GM21423 (cell line): ENCODE measurements at regions not wholly inside any gene's neighbourhood (a gene's known extent, or its start where the extent isn't known, plus 50 kb on each side); places are given as distances from the start of the nearest gene placed in this dataset.
A peak's percentile ranks its signal among the peaks of the same experiment; 100 is the strongest.

Experiments
- ATAC-seq: cut with Tn5 transposase; IDR thresholded peaks from one replicate; pipeline ENCODE4 v1.9.1; 2021; ENCODE audit warnings: mild to moderate bottlenecking, moderate library complexity; ENCODE audit not compliant: unreplicated experiment

DNA sequence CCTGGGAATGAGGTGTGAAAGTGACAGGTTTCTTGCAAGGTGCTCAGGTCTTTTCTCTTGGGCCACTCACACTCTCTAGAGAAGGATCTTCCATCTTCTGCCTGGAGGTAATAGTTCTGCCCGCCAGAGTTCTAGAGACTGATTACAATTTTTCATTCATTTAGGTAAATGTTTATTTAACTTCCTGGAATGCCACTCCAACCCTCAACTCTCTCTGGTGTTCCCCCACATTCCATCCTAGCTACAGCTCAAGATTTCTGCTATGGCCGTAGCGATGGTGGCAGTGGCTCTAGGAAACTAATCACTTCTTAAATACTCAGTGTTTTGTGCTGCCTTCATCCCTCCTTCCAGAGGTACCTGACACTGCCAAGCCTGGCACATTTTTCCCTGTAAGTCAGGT is 174.6 kb downstream of the WDR11 start:
- ATAC-seq, result no peak

DNA sequence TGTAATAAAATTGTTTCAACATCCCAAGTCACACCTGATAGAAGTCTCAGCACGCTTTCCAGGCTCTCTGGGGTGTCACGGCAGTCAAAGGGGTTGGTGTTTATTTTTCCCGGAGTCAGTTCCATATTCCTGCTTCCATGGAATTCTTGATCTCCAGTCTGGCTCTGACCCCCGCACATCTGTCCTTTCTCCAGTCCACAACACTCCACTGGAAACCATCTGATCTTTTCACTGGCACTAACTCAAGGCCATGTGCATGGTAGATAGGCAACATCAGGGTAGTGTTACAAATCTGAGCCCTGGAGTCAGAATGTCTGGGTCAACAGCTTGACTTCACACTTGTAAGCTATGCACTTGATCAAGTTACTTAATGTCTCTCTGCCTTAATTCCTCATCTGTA is 176.2 kb downstream of the WDR11 start:
- no peak for ATAC-seq

DNA sequence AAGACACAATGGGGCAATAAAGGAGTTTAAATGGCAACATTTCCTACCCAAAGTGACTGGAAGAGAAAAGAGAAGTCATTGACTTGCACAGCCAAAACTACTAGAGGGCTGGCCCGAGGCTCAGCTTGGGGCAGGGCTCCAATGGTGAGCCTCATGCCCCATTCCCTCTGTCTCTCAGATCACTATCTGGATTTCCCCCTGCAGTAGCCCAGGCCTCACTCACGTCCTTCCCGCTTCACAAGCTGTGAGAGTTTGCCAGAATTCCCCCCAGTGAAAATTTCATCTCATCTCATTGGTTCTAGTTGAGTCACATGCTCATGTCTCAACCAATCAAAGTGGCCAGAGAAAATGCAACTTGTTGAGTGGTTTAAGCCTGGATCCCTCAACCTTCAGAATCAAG is 181.3 kb downstream of the WDR11 start:
- ATAC-seq, result no peak

DNA sequence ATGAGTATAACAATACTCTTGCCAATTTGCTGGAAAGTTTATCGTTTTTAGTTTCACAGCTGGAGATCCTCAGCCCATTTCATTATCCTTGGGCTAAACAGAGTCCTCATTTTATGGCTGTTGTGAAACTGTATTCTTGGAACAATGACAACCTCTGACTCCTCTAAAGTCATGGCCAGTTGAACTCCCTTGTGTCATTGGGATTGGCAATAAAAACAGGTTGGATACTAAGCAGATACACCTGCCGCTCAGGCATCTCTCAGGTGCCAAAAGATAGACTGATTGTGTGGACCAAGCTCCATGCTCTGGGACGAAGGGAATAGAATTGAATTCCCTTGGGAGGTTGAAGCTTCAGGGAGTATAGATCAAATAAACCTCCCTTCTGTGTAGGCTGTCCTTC is 182.2 kb downstream of the WDR11 start:
- ATAC-seq, result no peak

DNA sequence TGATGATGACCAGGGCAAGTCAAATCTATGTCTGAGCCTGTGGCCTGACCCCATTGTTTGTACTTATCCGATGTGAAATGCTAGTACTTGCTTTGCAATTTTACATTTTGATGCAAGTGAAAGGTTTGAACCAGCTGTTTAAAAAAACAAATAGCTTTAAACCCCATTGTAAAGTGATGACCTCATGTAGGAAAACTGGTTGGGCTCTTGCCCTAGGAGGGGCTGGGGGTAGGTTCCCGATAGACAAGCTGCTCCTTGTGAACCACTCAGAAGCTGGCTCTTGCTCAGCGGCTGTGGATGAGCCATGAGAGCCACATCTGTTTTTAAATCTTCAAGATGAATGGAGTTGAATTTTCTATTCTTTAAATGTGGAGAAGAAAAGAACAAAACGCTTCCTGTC is 185.3 kb downstream of the WDR11 start:
- no peak for ATAC-seq

DNA sequence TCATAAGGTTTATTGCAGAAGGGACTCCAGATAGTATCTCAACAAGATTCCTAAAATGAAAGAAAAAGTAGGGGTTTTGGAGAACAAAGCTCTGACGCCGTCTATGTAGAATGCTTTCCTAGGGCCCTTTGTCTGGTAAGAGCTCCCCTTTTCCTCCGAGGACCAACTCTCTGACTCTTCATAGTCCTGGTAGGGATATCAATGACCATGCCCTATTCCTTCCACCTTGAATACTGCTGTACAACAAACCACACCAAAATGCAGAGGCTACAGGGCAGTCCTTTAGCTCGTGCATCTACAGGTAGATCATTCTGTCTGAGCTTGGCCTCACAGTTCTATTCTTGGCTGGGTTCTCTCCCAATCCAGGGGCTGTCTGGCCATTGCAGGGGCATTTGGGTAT is 190.3 kb downstream of the WDR11 start:
- no peak for ATAC-seq

DNA sequence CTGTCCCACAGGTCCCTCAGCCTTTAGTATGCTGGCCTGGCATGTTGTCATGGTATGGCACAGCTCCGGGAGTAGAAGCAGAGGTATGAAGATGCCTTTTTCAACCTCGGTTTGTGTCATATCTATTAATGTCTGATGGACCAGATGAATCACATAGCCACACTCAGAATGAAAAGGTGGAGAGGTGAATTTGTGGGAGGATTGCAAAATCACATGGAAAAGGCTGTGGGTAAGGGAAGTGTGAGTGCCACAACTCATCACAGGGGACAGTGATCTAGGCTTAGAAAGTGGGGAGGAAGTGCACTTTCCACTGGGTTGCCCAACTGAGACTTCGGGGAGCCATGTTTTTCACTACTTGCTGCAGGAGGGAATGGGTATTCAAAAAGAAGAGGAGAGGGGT is 190.7 kb downstream of the WDR11 start:
- no peak for ATAC-seq

DNA sequence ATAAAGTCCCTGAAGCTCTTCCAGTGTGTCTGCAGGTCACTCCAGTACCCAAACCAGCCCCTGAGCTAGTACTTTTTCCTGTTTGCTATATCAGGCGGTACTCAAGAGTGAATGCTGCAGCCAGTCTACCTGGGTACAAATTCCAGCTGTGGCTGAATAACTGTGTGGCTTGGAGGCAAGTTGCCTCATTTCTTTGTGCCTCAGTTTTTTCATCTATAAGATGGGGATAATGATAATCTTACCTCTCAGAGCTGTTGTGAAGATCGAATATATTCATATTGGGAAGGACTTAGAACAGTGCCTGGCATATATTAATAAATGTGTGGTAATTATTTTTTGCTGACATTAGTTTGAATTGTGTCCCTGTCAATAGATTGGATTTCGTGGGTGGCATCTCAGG is 191.2 kb downstream of the WDR11 start:
- ATAC-seq, result no peak

DNA sequence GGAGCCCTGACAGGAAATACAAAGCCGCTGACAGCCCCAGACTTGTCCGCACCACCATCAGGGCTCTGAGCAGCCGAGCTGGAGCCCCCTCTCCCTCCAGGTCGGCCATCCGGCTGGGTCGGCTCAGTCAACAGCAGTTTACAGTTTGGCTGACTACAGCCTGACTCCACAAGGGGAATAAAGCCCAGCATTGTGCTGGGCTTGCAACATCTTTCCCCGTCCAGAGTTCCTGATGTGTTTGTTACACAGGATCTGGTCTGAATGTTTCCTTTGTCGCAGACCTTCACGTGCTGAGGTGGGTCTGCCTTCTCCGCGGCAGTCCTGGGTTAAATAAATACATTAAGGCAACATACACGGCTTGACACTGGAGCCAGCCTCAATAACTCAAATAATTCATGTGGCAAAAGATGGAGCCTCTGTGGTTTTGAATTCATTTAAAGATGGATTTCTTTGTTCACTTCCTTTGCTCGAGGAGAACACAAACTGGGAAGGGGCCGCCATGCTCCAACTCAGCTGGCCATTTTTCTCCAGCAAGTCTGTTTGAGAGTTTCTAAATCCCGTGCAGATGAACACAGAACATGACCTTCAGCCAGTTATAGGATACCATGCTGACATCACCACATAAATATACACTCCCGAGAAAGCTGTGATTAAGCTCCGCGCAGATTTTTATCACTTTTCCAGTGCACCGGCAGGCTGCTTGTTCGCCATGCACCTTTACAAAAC is 192.1 kb downstream of the WDR11 start:
- ATAC-seq, result no peak

DNA sequence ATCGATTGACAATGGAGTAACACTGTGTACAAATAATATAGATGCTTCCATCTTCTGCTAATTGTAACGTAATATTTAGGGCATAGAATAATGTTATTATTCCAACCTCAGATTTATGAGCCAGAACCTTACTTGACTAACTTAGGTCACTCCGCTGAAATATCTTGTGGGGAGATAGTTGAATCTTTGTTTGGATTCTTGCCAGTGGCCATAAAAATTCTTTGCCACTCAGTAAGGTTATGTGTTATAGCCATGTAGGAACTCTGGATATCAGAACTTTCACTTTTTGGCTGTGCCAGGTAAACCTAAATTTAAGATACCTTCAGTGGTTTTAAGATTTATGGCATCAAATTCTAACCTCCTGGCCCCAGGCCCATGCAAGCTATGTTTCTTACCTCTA is 197.6 kb downstream of the WDR11 start:
- ATAC-seq, result no peak

DNA sequence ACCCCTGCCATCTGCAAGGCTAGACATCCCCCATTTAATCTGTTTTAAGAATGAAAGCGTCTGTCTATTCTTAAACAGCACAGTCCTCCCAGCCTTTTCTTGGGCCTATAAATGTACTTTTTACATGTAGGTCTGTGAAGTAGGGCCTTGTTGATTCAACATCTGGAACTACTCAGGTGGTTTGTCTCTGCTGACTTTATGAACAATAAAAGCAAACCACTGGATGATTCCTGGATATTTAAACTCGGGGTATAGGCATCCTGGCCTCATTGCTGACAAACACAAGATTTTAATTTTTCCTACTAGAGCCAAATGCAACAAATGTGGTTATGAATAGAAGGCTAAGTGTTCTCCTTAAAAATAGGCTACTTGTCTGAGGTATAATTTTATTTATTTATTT is 198.3 kb downstream of the WDR11 start:
- ATAC-seq, result no peak

DNA sequence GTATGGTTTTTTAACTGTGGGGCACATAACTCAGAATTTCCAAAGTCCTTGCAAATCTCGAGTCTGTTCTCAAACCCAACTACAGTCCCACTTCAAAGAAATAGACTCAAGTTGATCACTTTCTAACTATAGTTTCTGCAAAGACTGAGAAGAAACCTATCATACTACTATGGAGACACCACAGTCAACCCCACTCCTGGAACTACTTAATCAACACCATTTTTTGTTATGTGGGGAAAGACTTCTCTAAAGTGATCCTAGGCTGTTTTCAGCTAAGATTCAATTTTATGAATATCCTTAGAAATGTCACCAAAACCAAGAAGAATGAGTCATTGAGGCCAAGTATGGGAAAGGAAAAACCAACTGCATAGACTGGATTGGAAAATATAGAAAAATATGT is 198.8 kb downstream of the WDR11 start:
- ATAC-seq, result no peak

DNA sequence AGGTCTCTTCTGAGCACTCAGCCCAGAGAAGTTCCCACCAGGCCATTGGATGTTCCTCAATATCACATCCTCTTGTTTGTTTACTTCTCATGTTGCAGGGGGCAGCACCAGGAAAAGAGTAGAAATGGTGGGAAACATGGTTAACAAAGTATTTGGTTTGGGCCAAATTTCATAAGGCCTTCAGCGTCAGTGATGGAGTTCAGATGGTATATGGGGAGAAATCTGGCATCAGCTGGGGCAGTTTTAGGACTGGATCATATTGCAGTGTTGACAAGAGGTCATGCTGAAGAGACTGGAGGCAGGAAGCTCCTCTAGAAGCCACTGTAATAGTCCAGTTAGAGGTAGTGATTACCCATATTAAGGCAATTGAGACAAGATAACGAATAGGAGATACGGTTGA is 200.0 kb downstream of the WDR11 start:
- no peak for ATAC-seq

DNA sequence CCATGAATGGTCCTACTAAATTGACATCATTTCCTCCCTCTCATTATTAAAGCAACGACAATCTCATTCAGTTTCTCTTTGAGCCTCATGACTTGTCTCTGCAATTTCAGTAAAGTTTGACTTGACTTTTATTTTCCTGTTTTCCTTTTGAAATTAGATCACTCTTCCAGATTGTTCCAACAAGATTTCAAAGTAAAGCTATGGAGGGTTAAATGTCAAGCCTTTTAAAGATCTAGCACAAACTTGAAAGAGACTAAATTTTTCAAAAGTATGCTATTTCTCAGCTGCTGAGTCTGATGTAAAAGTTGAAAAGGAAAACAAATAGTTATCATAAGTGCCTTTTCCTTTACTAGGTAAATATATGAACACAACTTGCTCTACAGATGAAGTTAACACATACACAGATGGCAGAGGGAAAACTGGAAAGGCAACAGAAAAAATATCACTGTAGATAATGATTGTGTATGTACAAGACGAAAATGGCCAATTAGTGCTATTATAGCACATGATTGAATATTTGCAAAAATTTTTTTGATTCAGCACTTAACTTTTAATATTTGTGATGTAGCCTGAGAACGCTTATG is 200.6 kb downstream of the WDR11 start:
- ATAC-seq, result no peak

DNA sequence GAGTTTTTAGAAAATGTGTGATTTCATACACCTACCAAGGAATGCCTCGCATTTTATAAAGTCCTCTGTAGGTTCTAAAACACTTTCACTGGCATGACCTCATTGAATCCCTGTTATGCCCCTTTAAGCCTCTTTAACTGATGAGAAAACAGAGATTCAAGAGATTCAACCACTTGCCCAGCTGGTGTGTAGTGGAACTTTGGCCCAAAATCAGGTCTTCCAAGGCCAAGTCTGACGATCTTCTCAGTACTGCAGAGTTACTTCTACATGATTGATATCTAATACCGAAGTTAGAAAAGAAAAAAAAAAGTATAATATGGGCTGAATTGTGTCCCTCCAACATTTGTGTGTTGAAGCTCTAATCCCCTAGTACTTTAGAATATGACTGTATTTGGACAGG is 202.0 kb downstream of the WDR11 start:
- ATAC-seq, result no peak

DNA sequence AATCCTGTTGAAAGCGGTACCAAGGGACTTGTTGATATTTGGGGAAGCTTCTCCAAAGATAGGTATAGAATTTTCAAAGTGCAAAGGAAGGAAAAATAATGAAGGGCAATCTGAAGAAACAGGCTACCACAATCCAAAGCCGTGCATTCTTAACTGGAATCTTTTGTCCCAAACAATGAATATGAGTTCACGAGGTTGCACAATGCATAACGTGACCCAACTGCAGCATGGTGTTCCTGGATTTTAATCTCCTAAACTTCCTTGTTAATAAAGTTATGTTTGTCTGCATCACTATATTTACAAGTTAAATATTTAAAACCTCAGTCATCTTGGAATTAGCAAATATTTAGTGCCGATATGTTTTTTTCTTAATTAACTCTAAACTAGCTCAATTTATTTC is 203.7 kb downstream of the WDR11 start:
- ATAC-seq, result no peak

DNA sequence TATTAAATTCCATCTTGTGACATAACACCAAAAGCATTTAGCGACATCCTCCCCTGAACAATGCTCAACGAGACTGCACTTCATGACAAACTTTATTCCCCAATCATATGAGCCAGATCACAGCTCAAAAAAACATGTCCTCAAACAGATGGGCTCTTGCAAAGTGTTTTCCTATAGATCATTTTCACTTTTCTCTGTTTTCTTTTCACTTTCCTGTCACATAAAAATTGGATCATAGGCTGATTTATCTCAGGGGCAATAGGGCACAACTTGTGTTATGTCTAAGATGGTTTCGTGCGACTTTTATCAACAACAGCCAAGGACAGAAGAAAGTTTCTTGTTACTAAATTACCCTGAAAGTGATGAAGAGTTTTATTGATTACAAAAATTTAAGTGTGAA is 206.1 kb downstream of the WDR11 start:
- ATAC-seq, result no peak

DNA sequence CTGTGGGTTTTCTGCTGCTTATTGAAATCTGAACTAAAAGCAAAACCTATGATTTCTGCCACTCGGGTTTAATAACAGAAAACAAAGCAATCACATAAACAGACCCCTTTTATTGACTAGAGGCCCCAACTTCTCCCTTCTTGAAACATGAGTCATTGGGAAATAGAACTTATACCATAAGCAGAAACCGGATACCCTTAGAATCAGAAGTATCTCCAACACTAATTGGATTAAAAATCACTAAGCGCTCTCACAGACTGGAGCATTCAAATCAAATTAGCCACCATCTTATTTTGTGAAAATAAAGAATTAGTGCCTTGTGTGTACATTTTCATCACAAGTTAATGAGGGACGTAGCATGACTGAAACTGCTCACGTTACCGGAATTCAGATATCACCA is 206.9 kb downstream of the WDR11 start:
- no peak for ATAC-seq

DNA sequence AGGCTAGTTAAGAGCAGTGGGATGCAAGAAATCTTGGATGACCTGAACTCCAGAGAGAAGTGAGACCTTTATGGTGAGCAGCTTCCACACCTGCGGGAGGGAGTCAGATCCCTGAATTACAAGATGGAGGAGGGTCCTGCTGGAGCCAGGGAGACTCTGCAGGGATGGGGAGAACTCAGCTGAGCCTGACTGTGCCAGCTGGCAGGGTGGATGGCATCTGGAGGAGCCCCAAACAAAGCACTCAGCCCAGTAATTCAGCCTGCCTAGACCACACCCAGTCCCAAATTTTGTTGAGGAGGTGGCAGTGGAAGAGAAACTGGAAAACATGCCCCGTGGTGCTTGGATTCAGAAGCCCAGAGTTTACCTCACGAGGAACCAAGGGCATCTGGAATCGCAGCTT is 208.2 kb downstream of the WDR11 start:
- no peak for ATAC-seq

DNA sequence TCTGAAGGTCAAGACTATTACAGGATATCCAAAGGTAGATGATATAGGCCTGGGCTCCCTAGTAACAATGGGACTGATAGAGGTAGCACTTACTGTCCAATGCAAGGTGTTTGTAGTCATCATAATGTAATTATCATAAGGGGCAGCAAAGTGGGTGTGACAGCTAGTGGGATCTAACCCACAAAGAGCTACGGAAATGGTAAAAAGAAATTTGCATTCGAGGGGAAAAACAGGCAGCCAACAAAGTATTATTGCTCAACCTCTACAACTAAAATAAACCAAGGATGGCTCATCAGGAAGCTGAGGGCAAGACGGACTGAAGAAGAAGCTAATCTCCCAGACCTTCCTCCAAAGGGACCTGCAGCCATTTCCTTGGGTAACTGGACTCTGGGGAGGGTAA is 211.0 kb downstream of the WDR11 start:
- no peak for ATAC-seq

DNA sequence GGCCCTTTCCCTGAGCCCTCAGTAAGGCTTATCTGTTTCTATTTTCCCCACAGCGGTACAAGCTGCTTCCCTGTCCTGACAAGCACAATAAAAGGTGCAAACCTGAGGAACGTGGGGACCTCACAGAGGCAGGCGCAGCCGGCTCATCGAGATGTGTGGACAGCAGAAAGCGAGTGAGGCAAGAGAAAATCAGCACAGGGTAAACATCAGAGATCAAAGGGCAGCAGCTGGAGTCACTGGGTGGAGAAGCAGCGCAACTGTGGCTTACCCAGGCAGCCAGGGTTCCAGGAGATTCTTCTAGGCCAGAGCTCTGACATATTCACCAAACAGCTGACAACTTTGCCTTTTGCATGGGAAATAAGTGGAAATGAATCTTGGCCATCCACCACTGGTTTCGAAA is 212.6 kb downstream of the WDR11 start:
- no peak for ATAC-seq

DNA sequence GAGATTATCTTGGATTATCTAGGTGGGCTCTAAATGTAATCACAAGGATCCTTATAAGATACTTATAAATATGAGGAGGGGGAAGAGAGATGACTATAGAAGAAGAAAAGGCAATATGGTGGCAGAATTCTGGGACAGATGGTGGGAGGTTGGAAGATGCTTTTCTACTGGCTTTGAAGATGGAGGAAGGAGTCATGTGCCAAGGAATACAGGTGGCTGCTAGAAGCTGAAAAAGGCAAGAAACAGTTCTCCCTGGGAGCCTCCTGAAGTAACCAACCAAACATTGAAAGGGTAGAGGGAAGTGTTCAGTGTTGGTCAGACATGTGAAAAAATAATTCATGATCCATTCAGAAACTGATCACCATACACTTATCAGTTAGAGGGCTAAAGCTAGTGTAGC is 213.3 kb downstream of the WDR11 start:
- no peak for ATAC-seq

DNA sequence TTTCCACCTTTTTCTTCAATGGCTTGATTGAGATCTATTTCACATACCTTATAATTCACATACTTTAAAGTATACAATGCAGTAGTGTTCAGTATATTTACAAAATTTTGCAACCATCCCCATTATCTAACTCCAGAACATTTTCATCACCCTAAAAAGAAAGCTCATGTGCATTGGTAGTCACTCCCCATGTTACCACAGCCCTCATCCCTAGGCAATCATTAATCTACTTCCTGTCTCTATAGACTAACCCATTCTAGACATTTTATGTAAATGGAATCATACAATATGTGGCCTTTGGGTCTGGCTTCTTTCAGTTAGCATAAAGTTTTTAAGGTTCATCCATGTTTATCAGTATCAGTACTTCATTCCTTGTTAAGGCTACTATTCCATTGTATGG is 214.2 kb downstream of the WDR11 start:
- peak; percentile 59 for ATAC-seq
